ENCODE measurements at regions not wholly inside any gene's neighbourhood (a gene's known extent, or its start where the extent isn't known, plus 50 kb on each side); places are given as distances from the start of the nearest gene placed in this dataset.

GRCh38 chr12:118704527-118705241, 276.7 kb upstream of the SRRM4 start:
- H3K36me3 ChIP-seq (ENCODE audit: control insufficient read depth, insufficient read depth, low read length) = no peaks in the 10 kb centered on the region
- Mint-ChIP-seq H3K27me3 (ENCODE audit: low read depth in 2 of 2) (no peaks in the 10 kb centered on the region), H3K9me3 (peaks cover 7 to 19% of the 10 kb centered on the region in 2 donors), H3K4me1 (no peaks in the 10 kb centered on the region), H3K4me3 (no peak overlapping the region), H3K36me3 (no peaks in the 10 kb centered on the region), H3K27ac (no peak overlapping the region)
- no peaks in the 10 kb centered on the region for H3K27me3 ChIP-seq (ENCODE audit: control insufficient read depth, insufficient read depth, low read length)
- ATAC-seq (no peak), DNase-seq (no peak)
- no peaks in the 10 kb centered on the region for H3K4me1 ChIP-seq (ENCODE audit: control insufficient read depth, insufficient read depth, low read length)
- WGBS (ENCODE audit: insufficient coverage) = 60% methylated on average over 4 of the region's 5 CpGs
- TF ChIP-seq CTCF (IDR thresholded peaks at IDR 0.05) = no peak
- intact Hi-C loops (cut with micrococcal nuclease) = no loop called here
- no peak overlapping the region for H3K4me3 ChIP-seq (ENCODE audit: low read length)
- no peaks in the 10 kb centered on the region for H3K9me3 ChIP-seq (ENCODE audit: control insufficient read depth, insufficient read depth, low read length)
- H3K27ac ChIP-seq (ENCODE audit: low read length) = no peak overlapping the region

GRCh38 chr12:118706437-118706836, 274.9 kb upstream of the SRRM4 start:
- H3K9me3 Mint-ChIP-seq = peaks cover 11 to 21% of the 10 kb centered on the region in 2 donors
- H3K27ac ChIP-seq (ENCODE audit: low read length) = no peak overlapping the region
- H3K4me3 ChIP-seq (ENCODE audit: low read length) = no peak overlapping the region
- H3K4me1 Mint-ChIP-seq = no peaks in the 10 kb centered on the region
- no peak for TF ChIP-seq CTCF (IDR thresholded peaks at IDR 0.05)
- no peak for DNase-seq
- no peaks in the 10 kb centered on the region for H3K36me3 ChIP-seq (ENCODE audit: control insufficient read depth, insufficient read depth, low read length)
- no peaks in the 10 kb centered on the region for H3K27me3 ChIP-seq (ENCODE audit: control insufficient read depth, insufficient read depth, low read length)
- H3K36me3 Mint-ChIP-seq = no peaks in the 10 kb centered on the region
- H3K4me3 Mint-ChIP-seq = no peak overlapping the region
- no peaks in the 10 kb centered on the region for H3K4me1 ChIP-seq (ENCODE audit: control insufficient read depth, insufficient read depth, low read length)
- H3K27me3 Mint-ChIP-seq (ENCODE audit: low read depth in 2 of 2) = no peaks in the 10 kb centered on the region
- intact Hi-C loops (cut with micrococcal nuclease) = no loop called here
- peaks cover 2% of the 10 kb centered on the region for H3K9me3 ChIP-seq (ENCODE audit: control insufficient read depth, insufficient read depth, low read length)
- ATAC-seq = no peak
- no peak overlapping the region for H3K27ac Mint-ChIP-seq

GRCh38 chr12:118709946-118710345, 271.4 kb upstream of the SRRM4 start:
- H3K4me1 ChIP-seq (ENCODE audit: control insufficient read depth, insufficient read depth, low read length) = no peaks in the 10 kb centered on the region
- H3K4me3 Mint-ChIP-seq = no peak overlapping the region

More at GRCh38 chr12:118709946-118710345, 271.4 kb upstream of the SRRM4 start:
- Mint-ChIP-seq H3K27me3 (ENCODE audit: low read depth in 2 of 2) (no peaks in the 10 kb centered on the region), H3K9me3 (peaks cover 11 to 21% of the 10 kb centered on the region in 2 donors), H3K36me3 (no peaks in the 10 kb centered on the region), H3K27ac (no peak overlapping the region), H3K4me1 (no peaks in the 10 kb centered on the region)
- WGBS (ENCODE audit: insufficient coverage) = 89% methylated on average over 1 of the region's 2 CpGs
- H3K27me3 ChIP-seq (ENCODE audit: control insufficient read depth, insufficient read depth, low read length) = no peaks in the 10 kb centered on the region
- H3K4me3 ChIP-seq (ENCODE audit: low read length) = no peak overlapping the region
- peaks cover 2% of the 10 kb centered on the region for H3K9me3 ChIP-seq (ENCODE audit: control insufficient read depth, insufficient read depth, low read length)
- H3K27ac ChIP-seq (ENCODE audit: low read length) = no peak overlapping the region
- intact Hi-C loops (cut with micrococcal nuclease) = no loop called here
- no peak for DNase-seq
- no peak for TF ChIP-seq CTCF (IDR thresholded peaks at IDR 0.05)
- ATAC-seq = no peak
- H3K36me3 ChIP-seq (ENCODE audit: control insufficient read depth, insufficient read depth, low read length) = no peaks in the 10 kb centered on the region

All from natural killer cell (primary cell).